Liver (tissue), 7 donors: ENCODE measurements at regions not wholly inside any gene's neighbourhood (a gene's known extent, or its start where the extent isn't known, plus 50 kb on each side); places are given as distances from the start of the nearest gene placed in this dataset.

Experiments used
- DNase-seq: peaks from one replicate; pipeline ENCODE4 v3.0.0-alpha.2; 2017; ENCODE audit warnings: low spot score
- H3K27ac ChIP-seq, 2 donors: one replicate each; pipeline ENCODE4 v1.7.0; 2013; ENCODE audit warnings: inconsistent platforms in 2 of 2, low read length in 2 of 2, control low read depth in 1 of 2, low read depth in 1 of 2, mild to moderate bottlenecking in 1 of 2
- H3K27me3 ChIP-seq, 4 donors: one replicate each; pipeline versions ENCODE4 v1.6.1 to v1.7.0; 2013; ENCODE audit warnings: low read length in 3 of 4, inconsistent platforms in 1 of 4, mild to moderate bottlenecking in 1 of 4, moderate library complexity in 1 of 4; ENCODE audit not compliant: control insufficient read depth in 4 of 4, insufficient read depth in 4 of 4
- H3K36me3 ChIP-seq, 4 donors: one replicate each; pipeline versions ENCODE4 v1.6.1 to v1.7.0; 2013; ENCODE audit warnings: low read length in 3 of 4, mild to moderate bottlenecking in 3 of 4, low read depth in 1 of 4, moderate library complexity in 1 of 4; ENCODE audit not compliant: control insufficient read depth in 4 of 4, insufficient read depth in 3 of 4
- H3K4me1 ChIP-seq, 4 donors: one replicate each; pipeline versions ENCODE4 v1.6.1 to v1.7.0; 2013; ENCODE audit warnings: low read length in 3 of 4, mild to moderate bottlenecking in 3 of 4, moderate library complexity in 1 of 4; ENCODE audit not compliant: control insufficient read depth in 4 of 4, insufficient read depth in 4 of 4
- H3K4me3 ChIP-seq, 3 donors: one replicate each; pipeline versions ENCODE4 v1.6.1 to v1.7.0; 2013; ENCODE audit warnings: low read length in 3 of 3, control low read depth in 1 of 3, low read depth in 1 of 3, mild to moderate bottlenecking in 1 of 3
- H3K9ac ChIP-seq, 2 donors: one replicate each; pipeline ENCODE4 v1.7.0; 2013; ENCODE audit warnings: low read length in 2 of 2, mild to moderate bottlenecking in 2 of 2, moderate library complexity in 2 of 2, control low read depth in 1 of 2, low read depth in 1 of 2
- H3K9me3 ChIP-seq, 4 donors: one replicate each; pipeline versions ENCODE4 v1.6.1 to v1.7.0; 2013; ENCODE audit warnings: low read length in 3 of 4; ENCODE audit not compliant: control insufficient read depth in 4 of 4
- ATF3 ChIP-seq: IDR thresholded peaks from 2 replicates; pipeline ENCODE4 v1.6.1; 2016; ENCODE audit warnings: antibody characterized with exemption
- EGR1 ChIP-seq, 2 donors: IDR thresholded peaks; 2 replicates each; pipeline ENCODE4 v1.6.1; 2016 to 2018; ENCODE audit warnings: antibody characterized with exemption in 2 of 2, low read depth in 2 of 2
- FOXA1 ChIP-seq: IDR thresholded peaks from 2 replicates; pipeline ENCODE4 v1.6.1; 2016; ENCODE audit warnings: antibody characterized with exemption
- FOXA2 ChIP-seq: IDR thresholded peaks from 2 replicates; pipeline ENCODE4 v1.6.1; 2016; ENCODE audit warnings: antibody characterized with exemption
- HNF4A ChIP-seq, 2 donors: conservative IDR thresholded peaks; 2 replicates each; pipeline ENCODE4 v1.6.1; 2016; ENCODE audit warnings: antibody characterized with exemption in 2 of 2, mild to moderate bottlenecking in 2 of 2
- HNF4G ChIP-seq: IDR thresholded peaks from 2 replicates; pipeline ENCODE4 v1.6.1; 2016; ENCODE audit warnings: antibody characterized with exemption
- JUND ChIP-seq, 2 donors: IDR thresholded peaks; 2 replicates each; pipeline ENCODE4 v1.6.1; 2016; ENCODE audit warnings: antibody characterized with exemption in 2 of 2
- MAX ChIP-seq: IDR thresholded peaks from 2 replicates; pipeline ENCODE4 v1.6.1; 2016; ENCODE audit warnings: antibody characterized with exemption
- NR2F2 ChIP-seq: IDR thresholded peaks from 2 replicates; pipeline ENCODE4 v1.6.1; 2016; ENCODE audit warnings: antibody characterized with exemption
- RAD21 ChIP-seq, 2 donors: IDR thresholded peaks; 2 replicates each; pipeline ENCODE4 v1.6.1; 2016; ENCODE audit warnings: antibody characterized with exemption in 2 of 2, mild to moderate bottlenecking in 2 of 2
- REST ChIP-seq: IDR thresholded peaks from 2 replicates; pipeline ENCODE4 v1.6.1; 2016; ENCODE audit warnings: antibody characterized with exemption, mild to moderate bottlenecking
- RXRA ChIP-seq, 2 donors: IDR thresholded peaks; 2 replicates each; pipeline ENCODE4 v1.6.1; 2017 to 2018; ENCODE audit warnings: antibody characterized with exemption in 2 of 2, mild to moderate bottlenecking in 1 of 2
- SP1 ChIP-seq: IDR thresholded peaks from 2 replicates; pipeline ENCODE4 v1.6.1; 2018; ENCODE audit warnings: antibody characterized with exemption, mild to moderate bottlenecking
- TAF1 ChIP-seq: conservative IDR thresholded peaks from 2 replicates; pipeline ENCODE4 v1.6.1; 2016; ENCODE audit warnings: antibody characterized with exemption, mild to moderate bottlenecking
- YY1 ChIP-seq: IDR thresholded peaks from 2 replicates; pipeline ENCODE4 v1.6.1; 2016; ENCODE audit warnings: antibody characterized with exemption, mild to moderate bottlenecking
- ZBTB33 ChIP-seq: IDR thresholded peaks from 2 replicates; pipeline ENCODE4 v1.6.1; 2016; ENCODE audit warnings: antibody characterized with exemption
- WGBS: extraction: QIAGEN DNeasy Blood & Tissue Kit; methylation state at CpG from one replicate; pipeline ENCODE4 v1.1.7; 2013; 5-methylcytosine and 5-hydroxymethylcytosine counted together
- donor health status: healthy.
- donor health status: healthy.
- donor health status: healthy.
- donor health status: healthy.

GRCh38 chr9:86500667-86501435 lies 146.6 kb upstream of the TUT7 start:
- Histone ChIP-seq H3K9ac (no peak overlapping the region), H3K27ac (no peak overlapping the region), H3K4me1 (no peaks in the 10 kb centered on the region), H3K4me3 (no peak overlapping the region), H3K27me3 (peaks cover 0 to 5% (median 0%) of the 10 kb centered on the region in 4 donors), H3K9me3 (no peaks in the 10 kb centered on the region), H3K36me3 (no peaks in the 10 kb centered on the region)
- no peak for DNase-seq
- TF ChIP-seq JUND (IDR thresholded peaks at IDR 0.05) (no peak), TAF1 (no peak), YY1 (no peak), NR2F2 (no peak), FOXA1 (no peak), ZBTB33 (no peak)
- WGBS, result 75% methylated on average over 9 of the region's 9 CpGs

GRCh38 chr9:86500031-86500430 lies 145.8 kb upstream of the TUT7 start:
- H3K27me3 ChIP-seq, result peaks cover 0 to 7% (median 0%) of the 10 kb centered on the region in 4 donors
- TF ChIP-seq TAF1 (no peak), REST (no peak), SP1 (no peak), JUND (IDR thresholded peaks at IDR 0.05) (no peak), FOXA1 (no peak), EGR1 (IDR thresholded peaks at IDR 0.05; ENCODE audit: low read depth in 2 of 2) (no peak), HNF4A (conservative IDR thresholded peaks at IDR 0.05) (no peak), HNF4G (no peak), RXRA (IDR thresholded peaks at IDR 0.05) (no peak), MAX (no peak), RAD21 (IDR thresholded peaks at IDR 0.05) (no peak), ATF3 (no peak), ZBTB33 (no peak), FOXA2 (no peak), YY1 (no peak)
- H3K4me1 ChIP-seq, result no peaks in the 10 kb centered on the region
- 77% methylated on average over 1 of the region's 1 CpG for WGBS
- H3K9ac ChIP-seq, result no peak overlapping the region
- no peaks in the 10 kb centered on the region for H3K36me3 ChIP-seq
- no peaks in the 10 kb centered on the region for H3K9me3 ChIP-seq
- H3K4me3 ChIP-seq, result no peak overlapping the region
- DNase-seq, result no peak
- H3K27ac ChIP-seq, result no peak overlapping the region
